ENCODE measurements at regions not wholly inside any gene's neighbourhood (a gene's known extent, or its start where the extent isn't known, plus 50 kb on each side); places are given as distances from the start of the nearest gene placed in this dataset.

GRCh38 chr5:128770907-128771306, 194.4 kb upstream of the SLC27A6 start:
- Histone ChIP-seq H3K27me3 (ENCODE audit: control insufficient read depth, insufficient read depth) (no peaks in the 10 kb centered on the region), H3K9me3 (ENCODE audit: control insufficient read depth, low read length) (no peaks in the 10 kb centered on the region), H3K4me3 (ENCODE audit: low read length) (no peak overlapping the region), H3K27ac (ENCODE audit: low read length) (no peak overlapping the region), H3K4me1 (ENCODE audit: control insufficient read depth, insufficient read depth, low read length) (no peaks in the 10 kb centered on the region)
- intact Hi-C loops (cut with DNase I), result no loop called here
- 57% methylated on average over 2 of the region's 2 CpGs for WGBS
- no peak for DNase-seq
- ATAC-seq, result no peak

- 80% methylated on average over 3 of the region's 3 CpGs for WGBS
- Histone ChIP-seq H3K4me1 (ENCODE audit: control insufficient read depth, insufficient read depth, low read length) (no peaks in the 10 kb centered on the region), H3K4me3 (ENCODE audit: low read length) (no peak overlapping the region), H3K27ac (ENCODE audit: low read length) (no peak overlapping the region), H3K27me3 (ENCODE audit: control insufficient read depth, insufficient read depth) (no peaks in the 10 kb centered on the region), H3K9me3 (ENCODE audit: control insufficient read depth, low read length) (no peaks in the 10 kb centered on the region)
- intact Hi-C loops (cut with DNase I), result no loop called here
- no peak for DNase-seq
- no peak for ATAC-seq
Observed at GRCh38 chr5:128772356-128772755, 192.9 kb upstream of the SLC27A6 start.

GRCh38 chr5:128773378-128773777, 191.9 kb upstream of the SLC27A6 start:
- H3K4me3 ChIP-seq (ENCODE audit: low read length), result no peak overlapping the region
- no peaks in the 10 kb centered on the region for H3K27me3 ChIP-seq (ENCODE audit: control insufficient read depth, insufficient read depth)
- H3K4me1 ChIP-seq (ENCODE audit: control insufficient read depth, insufficient read depth, low read length), result no peaks in the 10 kb centered on the region
- ATAC-seq, result no peak
- no peak for DNase-seq
- no peaks in the 10 kb centered on the region for H3K9me3 ChIP-seq (ENCODE audit: control insufficient read depth, low read length)
- no peak overlapping the region for H3K27ac ChIP-seq (ENCODE audit: low read length)
- intact Hi-C loops (cut with DNase I), result no loop called here
- 57% methylated on average over 4 of the region's 4 CpGs for WGBS

- intact Hi-C loops (cut with DNase I), result no loop called here
- Histone ChIP-seq H3K4me3 (ENCODE audit: low read length) (no peak overlapping the region), H3K9me3 (ENCODE audit: control insufficient read depth, low read length) (no peaks in the 10 kb centered on the region), H3K4me1 (ENCODE audit: control insufficient read depth, insufficient read depth, low read length) (no peaks in the 10 kb centered on the region), H3K27me3 (ENCODE audit: control insufficient read depth, insufficient read depth) (no peaks in the 10 kb centered on the region), H3K27ac (ENCODE audit: low read length) (no peak overlapping the region)
- ATAC-seq (no peak), DNase-seq (no peak)
- 57% methylated on average over 7 of the region's 7 CpGs for WGBS
Observed at GRCh38 chr5:128774605-128775004, 190.7 kb upstream of the SLC27A6 start.

- Histone ChIP-seq H3K4me3 (ENCODE audit: low read length) (no peak overlapping the region), H3K4me1 (ENCODE audit: control insufficient read depth, insufficient read depth, low read length) (no peaks in the 10 kb centered on the region), H3K9me3 (ENCODE audit: control insufficient read depth, low read length) (no peaks in the 10 kb centered on the region), H3K27me3 (ENCODE audit: control insufficient read depth, insufficient read depth) (no peaks in the 10 kb centered on the region), H3K27ac (ENCODE audit: low read length) (no peak overlapping the region)
- intact Hi-C loops (cut with DNase I), result no loop called here
- no peak for DNase-seq
- WGBS, result 68% methylated on average over 3 of the region's 3 CpGs
- no peak for ATAC-seq
Observed at GRCh38 chr5:128775558-128775957, 189.7 kb upstream of the SLC27A6 start.

GRCh38 chr5:128777052-128777451, 188.2 kb upstream of the SLC27A6 start:
- no peak overlapping the region for H3K4me3 ChIP-seq (ENCODE audit: low read length)
- H3K27ac ChIP-seq (ENCODE audit: low read length), result no peak overlapping the region
- no peaks in the 10 kb centered on the region for H3K27me3 ChIP-seq (ENCODE audit: control insufficient read depth, insufficient read depth)
- intact Hi-C loops (cut with DNase I), result no loop called here
- 97% methylated on average over 1 of the region's 1 CpG for WGBS
- DNase-seq (no peak), ATAC-seq (no peak)
- H3K4me1 ChIP-seq (ENCODE audit: control insufficient read depth, insufficient read depth, low read length), result no peaks in the 10 kb centered on the region
- H3K9me3 ChIP-seq (ENCODE audit: control insufficient read depth, low read length), result no peaks in the 10 kb centered on the region

GRCh38 chr5:128778474-128778873, 186.8 kb upstream of the SLC27A6 start:
- H3K9me3 ChIP-seq (ENCODE audit: control insufficient read depth, low read length), result no peaks in the 10 kb centered on the region
- no peak overlapping the region for H3K27ac ChIP-seq (ENCODE audit: low read length)
- no peaks in the 10 kb centered on the region for H3K4me1 ChIP-seq (ENCODE audit: control insufficient read depth, insufficient read depth, low read length)
- WGBS, result 57% methylated on average over 5 of the region's 5 CpGs
- intact Hi-C loops (cut with DNase I), result no loop called here
- H3K27me3 ChIP-seq (ENCODE audit: control insufficient read depth, insufficient read depth), result no peaks in the 10 kb centered on the region
- no peak overlapping the region for H3K4me3 ChIP-seq (ENCODE audit: low read length)
- ATAC-seq, result no peak
- no peak for DNase-seq

GRCh38 chr5:128782446-128782845, 182.8 kb upstream of the SLC27A6 start:
- H3K27ac ChIP-seq (ENCODE audit: low read length), result no peak overlapping the region
- 40% methylated on average over 4 of the region's 4 CpGs for WGBS

GRCh38 chr5:128784726-128785125, 180.6 kb upstream of the SLC27A6 start:
- Histone ChIP-seq H3K4me3 (ENCODE audit: low read length) (no peak overlapping the region), H3K9me3 (ENCODE audit: control insufficient read depth, low read length) (no peaks in the 10 kb centered on the region), H3K27me3 (ENCODE audit: control insufficient read depth, insufficient read depth) (no peaks in the 10 kb centered on the region), H3K4me1 (ENCODE audit: control insufficient read depth, insufficient read depth, low read length) (no peaks in the 10 kb centered on the region), H3K27ac (ENCODE audit: low read length) (no peak overlapping the region)
- ATAC-seq (no peak), DNase-seq (no peak)
- 99% methylated on average over 1 of the region's 1 CpG for WGBS
- intact Hi-C loops (cut with DNase I), result no loop called here

More at GRCh38 chr5:128782446-128782845, 182.8 kb upstream of the SLC27A6 start:
- ATAC-seq, result peak; percentile 81 to 90
- DNase-seq, result peak; percentile 68 to 80 (median 75)
- intact Hi-C loops (cut with DNase I), result no loop called here
- Histone ChIP-seq H3K4me3 (ENCODE audit: low read length) (no peak overlapping the region), H3K4me1 (ENCODE audit: control insufficient read depth, insufficient read depth, low read length) (no peaks in the 10 kb centered on the region), H3K27me3 (ENCODE audit: control insufficient read depth, insufficient read depth) (no peaks in the 10 kb centered on the region), H3K9me3 (ENCODE audit: control insufficient read depth, low read length) (no peaks in the 10 kb centered on the region)

- no peaks in the 10 kb centered on the region for H3K27me3 ChIP-seq (ENCODE audit: control insufficient read depth, insufficient read depth)
- H3K4me1 ChIP-seq (ENCODE audit: control insufficient read depth, insufficient read depth, low read length), result no peaks in the 10 kb centered on the region
- DNase-seq (no peak), ATAC-seq (no peak)
- intact Hi-C loops (cut with DNase I), result no loop called here
- no peak overlapping the region for H3K4me3 ChIP-seq (ENCODE audit: low read length)
- no peak overlapping the region for H3K27ac ChIP-seq (ENCODE audit: low read length)
- H3K9me3 ChIP-seq (ENCODE audit: control insufficient read depth, low read length), result no peaks in the 10 kb centered on the region
- 96% methylated on average over 1 of the region's 1 CpG for WGBS
Observed at GRCh38 chr5:128791312-128791711, 174.0 kb upstream of the SLC27A6 start.

GRCh38 chr5:128796506-128796905, 168.8 kb upstream of the SLC27A6 start:
- DNase-seq (no peak), ATAC-seq (no peak)
- no peaks in the 10 kb centered on the region for H3K4me1 ChIP-seq (ENCODE audit: control insufficient read depth, insufficient read depth, low read length)
- no peaks in the 10 kb centered on the region for H3K27me3 ChIP-seq (ENCODE audit: control insufficient read depth, insufficient read depth)
- no peaks in the 10 kb centered on the region for H3K9me3 ChIP-seq (ENCODE audit: control insufficient read depth, low read length)
- no peak overlapping the region for H3K27ac ChIP-seq (ENCODE audit: low read length)
- intact Hi-C loops (cut with DNase I), result no loop called here
- H3K4me3 ChIP-seq (ENCODE audit: low read length), result no peak overlapping the region
- WGBS, result 74% methylated on average over 4 of the region's 4 CpGs

- intact Hi-C loops (cut with DNase I), result no loop called here
- DNase-seq, result no peak
- Histone ChIP-seq H3K4me3 (ENCODE audit: low read length) (no peak overlapping the region), H3K9me3 (ENCODE audit: control insufficient read depth, low read length) (no peaks in the 10 kb centered on the region), H3K27me3 (ENCODE audit: control insufficient read depth, insufficient read depth) (no peaks in the 10 kb centered on the region), H3K27ac (ENCODE audit: low read length) (no peak overlapping the region), H3K4me1 (ENCODE audit: control insufficient read depth, insufficient read depth, low read length) (no peaks in the 10 kb centered on the region)
- ATAC-seq, result no peak
Observed at GRCh38 chr5:128798871-128799270, 166.4 kb upstream of the SLC27A6 start.
